Activated T-cell treated with anti-CD3 and anti-CD28 coated beads, Interleukin-2, amount 50 U/mL, for 24 hours (primary cell): ENCODE measurements at regions not wholly inside any gene's neighbourhood (a gene's known extent, or its start where the extent isn't known, plus 50 kb on each side); places are given as distances from the start of the nearest gene placed in this dataset.
A peak's percentile ranks its signal among the peaks of the same experiment; 100 is the strongest.

Source experiments
- DNase-seq: peaks from one replicate; pipeline ENCODE4 v3.0.0-alpha.2; 2020
- H3K27ac Mint-ChIP-seq: 2 replicates; pipeline ENCODE4 v1.8.0; 2020; ENCODE audit warnings: mild to moderate bottlenecking, mixed read lengths
- H3K27me3 Mint-ChIP-seq: 2 replicates; pipeline ENCODE4 v1.8.0; 2020; ENCODE audit warnings: mixed read lengths
- H3K36me3 Mint-ChIP-seq: 2 replicates; pipeline ENCODE4 v1.8.0; 2020; ENCODE audit warnings: low read depth, mixed read lengths
- H3K4me1 Mint-ChIP-seq: 2 replicates; pipeline ENCODE4 v1.8.0; 2020; ENCODE audit warnings: low read depth, mixed read lengths
- H3K4me3 Mint-ChIP-seq: 2 replicates; pipeline ENCODE4 v1.8.0; 2020; ENCODE audit warnings: mild to moderate bottlenecking, moderate library complexity, mixed read lengths
- H3K9me3 Mint-ChIP-seq: 2 replicates; pipeline ENCODE4 v1.8.0; 2020; ENCODE audit warnings: mixed read lengths

DNA sequence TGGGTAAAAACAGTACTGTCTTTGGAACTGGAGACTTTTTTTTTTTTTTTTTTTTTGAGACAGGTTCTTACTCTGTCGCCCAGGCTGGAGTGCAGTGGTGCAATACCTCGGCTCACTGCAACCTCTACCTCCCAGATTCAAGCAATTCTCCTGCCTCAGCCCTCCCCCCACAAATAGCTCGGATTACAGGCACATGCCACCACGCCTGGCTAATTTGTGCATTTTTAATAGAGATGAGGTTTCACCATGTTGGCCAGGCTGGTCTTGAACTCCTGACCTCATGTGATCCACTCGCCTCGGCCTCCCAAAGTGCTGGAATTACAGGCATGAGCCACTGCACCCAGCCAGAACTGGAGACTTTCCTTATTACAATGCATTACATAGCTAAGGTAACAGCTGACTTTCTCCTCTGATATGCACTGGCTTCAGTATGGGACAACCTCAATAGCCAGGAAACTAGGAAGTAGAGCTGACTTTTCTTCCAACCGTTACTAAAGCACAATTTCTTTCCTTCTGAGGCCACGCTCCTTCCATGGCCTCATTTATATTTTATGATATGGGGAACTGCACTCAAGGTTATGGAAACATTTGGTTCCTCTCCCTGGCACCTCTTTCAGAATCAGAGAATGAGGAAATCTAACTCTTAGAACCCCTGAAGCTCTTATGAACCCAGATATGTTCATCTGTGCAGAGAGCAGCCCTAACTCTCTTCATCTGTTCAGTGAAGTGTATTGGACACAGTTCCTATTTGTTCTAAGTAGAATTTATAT lies 53.5 kb upstream of the FAM9B start:
- H3K36me3 Mint-ChIP-seq: no peaks in the 10 kb centered on the region
- peaks cover 11% of the 10 kb centered on the region for H3K4me1 Mint-ChIP-seq
- no peak for DNase-seq
- H3K27me3 Mint-ChIP-seq: peaks cover 23% of the 10 kb centered on the region
- no peak overlapping the region for H3K27ac Mint-ChIP-seq
- no peaks in the 10 kb centered on the region for H3K9me3 Mint-ChIP-seq
- no peak overlapping the region for H3K4me3 Mint-ChIP-seq

- DNase-seq: no peak
- Mint-ChIP-seq H3K27me3 (peaks cover 27% of the 10 kb centered on the region), H3K36me3 (no peaks in the 10 kb centered on the region), H3K4me1 (peaks cover 11% of the 10 kb centered on the region), H3K4me3 (no peak overlapping the region), H3K9me3 (no peaks in the 10 kb centered on the region), H3K27ac (no peak overlapping the region)
Measured at GRCh38 chrX:9088896-9089295, 55.0 kb upstream of the FAM9B start.

GRCh38 chrX:9090766-9091165 lies 56.8 kb upstream of the FAM9B start:
- Mint-ChIP-seq H3K27ac (no peak overlapping the region), H3K36me3 (no peaks in the 10 kb centered on the region), H3K4me3 (no peak overlapping the region), H3K4me1 (peaks cover 11% of the 10 kb centered on the region), H3K9me3 (peaks cover 10% of the 10 kb centered on the region), H3K27me3 (peaks cover 30% of the 10 kb centered on the region)
- no peak for DNase-seq

GRCh38 chrX:9091258-9091657 lies 57.3 kb upstream of the FAM9B start:
- H3K27ac Mint-ChIP-seq: no peak overlapping the region
- H3K36me3 Mint-ChIP-seq: no peaks in the 10 kb centered on the region
- DNase-seq: no peak
- peaks cover 28% of the 10 kb centered on the region for H3K27me3 Mint-ChIP-seq
- H3K9me3 Mint-ChIP-seq: peaks cover 10% of the 10 kb centered on the region
- H3K4me1 Mint-ChIP-seq: peaks cover 12% of the 10 kb centered on the region
- H3K4me3 Mint-ChIP-seq: no peak overlapping the region

DNA sequence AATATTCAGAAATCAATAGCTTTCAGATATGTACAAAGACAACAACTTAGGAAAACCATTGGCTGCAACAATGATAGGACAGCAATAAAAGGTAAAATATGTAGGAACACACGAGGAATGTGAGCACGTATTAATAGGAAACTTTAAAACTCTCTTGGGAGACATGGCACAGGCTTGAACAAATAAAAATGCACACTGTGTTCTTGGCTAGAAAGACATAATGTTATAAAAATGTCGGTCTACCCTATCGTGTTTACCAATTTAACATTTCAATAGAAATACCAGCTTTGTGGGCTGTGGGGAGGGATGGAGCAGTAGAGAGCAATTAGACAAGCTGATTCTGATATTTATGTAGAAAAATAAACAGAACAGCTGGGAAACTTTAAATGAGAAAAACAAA lies 69.0 kb upstream of the FAM9B start:
- peaks cover 3% of the 10 kb centered on the region for H3K27me3 Mint-ChIP-seq
- no peaks in the 10 kb centered on the region for H3K36me3 Mint-ChIP-seq
- no peak for DNase-seq
- no peaks in the 10 kb centered on the region for H3K4me1 Mint-ChIP-seq
- no peak overlapping the region for H3K4me3 Mint-ChIP-seq
- no peak overlapping the region for H3K27ac Mint-ChIP-seq
- H3K9me3 Mint-ChIP-seq: no peaks in the 10 kb centered on the region

DNA sequence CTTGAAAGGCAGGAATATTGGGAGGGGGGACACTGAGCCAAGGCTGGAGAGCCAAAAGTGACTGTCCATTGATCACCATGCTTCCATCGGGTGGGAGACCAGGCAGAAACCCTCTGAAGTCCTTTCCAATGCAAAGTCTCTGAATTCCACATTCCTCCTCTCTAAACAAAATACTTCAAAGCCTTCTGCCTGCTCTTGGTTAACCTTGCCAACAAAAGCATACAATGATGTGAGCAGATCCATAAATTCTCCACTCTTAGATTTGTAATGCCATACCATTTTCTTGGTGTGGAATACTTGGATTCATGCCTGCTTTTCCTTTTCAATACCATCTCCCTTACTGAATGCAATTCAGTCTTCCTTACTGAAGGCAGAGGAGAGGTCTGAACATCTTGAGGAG lies 74.1 kb upstream of the FAM9B start:
- Mint-ChIP-seq H3K36me3 (no peaks in the 10 kb centered on the region), H3K9me3 (no peaks in the 10 kb centered on the region), H3K4me3 (no peak overlapping the region), H3K27ac (no peak overlapping the region), H3K27me3 (no peaks in the 10 kb centered on the region), H3K4me1 (peaks cover 12% of the 10 kb centered on the region)
- DNase-seq: no peak

- H3K27me3 Mint-ChIP-seq: no peaks in the 10 kb centered on the region
- H3K4me1 Mint-ChIP-seq: peaks cover 12% of the 10 kb centered on the region
- no peak overlapping the region for H3K27ac Mint-ChIP-seq
- DNase-seq: no peak
- no peaks in the 10 kb centered on the region for H3K36me3 Mint-ChIP-seq
- H3K9me3 Mint-ChIP-seq: no peaks in the 10 kb centered on the region
- H3K4me3 Mint-ChIP-seq: no peak overlapping the region
Measured at GRCh38 chrX:9110808-9111207, 76.9 kb upstream of the FAM9B start.

GRCh38 chrX:9114245-9114644 lies 80.3 kb upstream of the FAM9B start:
- Mint-ChIP-seq H3K36me3 (no peaks in the 10 kb centered on the region), H3K9me3 (no peaks in the 10 kb centered on the region), H3K4me1 (peaks cover 12% of the 10 kb centered on the region), H3K27me3 (no peaks in the 10 kb centered on the region), H3K4me3 (no peak overlapping the region), H3K27ac (no peak overlapping the region)
- DNase-seq: no peak

GRCh38 chrX:9117851-9118250 lies 83.9 kb upstream of the FAM9B start:
- H3K36me3 Mint-ChIP-seq: no peaks in the 10 kb centered on the region
- H3K4me3 Mint-ChIP-seq: no peak overlapping the region
- no peak for DNase-seq
- H3K4me1 Mint-ChIP-seq: no peaks in the 10 kb centered on the region
- no peaks in the 10 kb centered on the region for H3K9me3 Mint-ChIP-seq
- H3K27me3 Mint-ChIP-seq: peaks cover 3% of the 10 kb centered on the region
- no peak overlapping the region for H3K27ac Mint-ChIP-seq

- no peak overlapping the region for H3K27ac Mint-ChIP-seq
- no peaks in the 10 kb centered on the region for H3K4me1 Mint-ChIP-seq
- H3K27me3 Mint-ChIP-seq: peaks cover 3% of the 10 kb centered on the region
- H3K4me3 Mint-ChIP-seq: no peak overlapping the region
- no peaks in the 10 kb centered on the region for H3K36me3 Mint-ChIP-seq
- no peak for DNase-seq
- no peaks in the 10 kb centered on the region for H3K9me3 Mint-ChIP-seq
Measured at GRCh38 chrX:9122519-9123245, 88.8 kb upstream of the FAM9B start.

DNA sequence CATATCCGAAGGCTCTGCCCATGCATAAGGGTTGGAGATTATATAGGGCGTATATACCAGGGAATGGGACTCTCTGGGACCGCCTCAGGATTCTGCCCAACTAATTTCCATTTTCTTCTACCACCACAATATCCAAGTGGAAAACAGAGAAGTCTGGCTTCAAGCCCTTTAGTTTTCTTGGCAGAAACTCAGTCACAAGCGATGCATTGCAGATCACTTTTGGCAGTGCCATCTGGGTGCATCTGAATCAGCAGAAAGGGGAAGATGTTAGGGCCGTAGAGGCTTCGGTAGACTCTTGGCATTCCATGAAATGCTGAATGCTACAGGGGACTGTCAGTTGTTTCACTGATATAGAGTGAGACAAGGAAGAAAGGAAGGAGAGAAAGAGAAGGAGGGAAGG lies 94.1 kb upstream of the FAM9B start:
- Mint-ChIP-seq H3K4me1 (peaks cover 31% of the 10 kb centered on the region), H3K9me3 (peaks cover 4% of the 10 kb centered on the region), H3K27ac (no peak overlapping the region), H3K36me3 (no peaks in the 10 kb centered on the region), H3K27me3 (no peaks in the 10 kb centered on the region), H3K4me3 (no peak overlapping the region)
- DNase-seq: no peak

DNA sequence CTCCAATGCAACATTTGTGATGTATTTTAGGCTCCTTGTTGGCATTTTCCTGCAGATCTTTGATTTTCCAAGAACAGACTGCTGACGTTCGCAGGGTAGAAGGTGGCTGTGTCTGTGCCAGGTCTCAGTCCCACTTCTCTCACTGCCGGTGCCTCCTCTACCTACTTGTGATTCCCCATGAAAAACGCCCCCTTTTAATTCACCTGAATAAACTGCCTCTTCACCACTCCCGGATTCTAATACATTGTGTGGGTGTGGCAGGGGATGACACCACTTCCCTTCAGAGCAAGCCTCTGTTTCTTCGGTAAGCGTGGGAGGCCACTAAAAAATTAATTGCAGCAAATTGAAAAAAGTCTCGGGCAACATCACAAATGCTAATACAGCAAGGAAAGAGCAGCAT lies 96.1 kb upstream of the FAM9B start:
- Mint-ChIP-seq H3K36me3 (no peaks in the 10 kb centered on the region), H3K4me1 (peaks cover 34% of the 10 kb centered on the region), H3K27ac (no peak overlapping the region), H3K9me3 (peaks cover 4% of the 10 kb centered on the region), H3K4me3 (no peak overlapping the region), H3K27me3 (no peaks in the 10 kb centered on the region)
- no peak for DNase-seq

DNA sequence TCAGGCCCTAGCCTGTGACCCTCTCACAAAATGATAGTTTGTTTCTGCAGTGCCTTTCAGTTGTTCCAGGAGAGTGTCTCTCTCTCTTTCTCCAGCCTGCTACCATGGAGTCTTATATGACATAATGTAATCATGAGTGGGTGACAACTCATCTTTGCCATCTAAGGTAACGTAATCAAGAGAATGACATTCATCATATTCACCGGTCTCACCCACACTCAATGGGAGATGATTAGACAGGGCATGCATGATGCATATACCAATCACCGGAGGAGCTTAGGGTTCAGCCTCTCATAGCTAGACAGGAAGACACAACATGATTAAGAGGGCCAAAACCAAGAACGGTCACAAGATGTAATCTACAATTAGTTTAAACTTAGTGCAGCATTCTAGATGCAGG lies 97.1 kb upstream of the FAM9B start:
- H3K27ac Mint-ChIP-seq: peak overlapping the region; percentile 55
- DNase-seq: no peak
- H3K9me3 Mint-ChIP-seq: peaks cover 4% of the 10 kb centered on the region
- H3K36me3 Mint-ChIP-seq: no peaks in the 10 kb centered on the region
- H3K4me3 Mint-ChIP-seq: no peak overlapping the region
- H3K27me3 Mint-ChIP-seq: no peaks in the 10 kb centered on the region
- peaks cover 34% of the 10 kb centered on the region for H3K4me1 Mint-ChIP-seq

DNA sequence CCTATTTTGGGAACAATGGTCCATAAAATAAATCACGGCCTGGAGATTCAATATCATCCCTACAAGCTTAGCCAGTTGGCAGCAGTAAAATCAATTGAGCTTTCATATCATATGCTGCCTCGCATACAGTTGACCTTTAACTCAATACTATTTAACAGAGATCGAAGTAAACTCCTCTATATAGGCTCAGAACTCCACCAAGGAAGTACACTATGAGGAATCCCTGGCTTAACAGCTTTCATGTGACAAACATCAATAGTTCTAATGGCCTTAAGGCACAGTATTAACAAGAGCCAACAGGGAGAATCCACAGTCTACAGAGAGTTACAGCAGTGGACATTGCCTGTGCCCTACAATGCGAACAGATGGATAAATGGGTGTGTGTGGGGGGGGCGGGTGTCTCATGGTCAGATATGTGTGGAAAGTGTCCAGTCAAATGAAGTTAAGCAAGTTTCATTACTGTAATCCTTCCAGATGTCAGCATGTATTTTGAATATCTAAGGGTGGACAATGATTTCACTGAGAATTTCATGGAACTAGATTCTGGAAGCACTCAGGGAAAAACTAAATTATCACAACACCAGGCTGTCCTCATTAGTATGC lies 98.2 kb upstream of the FAM9B start:
- no peak for DNase-seq
- peaks cover 34% of the 10 kb centered on the region for H3K4me1 Mint-ChIP-seq
- no peak overlapping the region for H3K27ac Mint-ChIP-seq
- H3K27me3 Mint-ChIP-seq: no peaks in the 10 kb centered on the region
- no peaks in the 10 kb centered on the region for H3K36me3 Mint-ChIP-seq
- no peak overlapping the region for H3K4me3 Mint-ChIP-seq
- H3K9me3 Mint-ChIP-seq: peaks cover 4% of the 10 kb centered on the region

DNA sequence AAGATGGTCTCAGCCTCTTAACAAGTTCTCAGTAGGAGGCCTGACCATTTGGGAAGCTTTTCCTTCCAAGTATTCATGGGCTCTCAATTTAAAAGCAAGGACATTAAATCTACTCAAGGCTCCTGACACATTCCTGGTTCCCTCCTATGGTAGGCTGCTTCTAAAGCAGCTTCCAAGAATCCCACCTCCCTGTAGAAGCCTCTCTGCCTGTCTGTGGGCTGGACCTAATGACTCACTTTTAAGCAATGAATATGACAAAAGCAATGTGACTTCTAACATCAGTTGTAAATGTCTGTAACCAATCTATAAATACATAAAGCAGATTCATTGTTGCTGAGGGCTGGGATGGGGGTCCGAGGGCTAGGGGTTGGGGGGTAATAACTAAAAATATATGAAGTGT lies 99.5 kb upstream of the FAM9B start:
- Mint-ChIP-seq H3K4me3 (no peak overlapping the region), H3K4me1 (peaks cover 34% of the 10 kb centered on the region), H3K27me3 (no peaks in the 10 kb centered on the region), H3K36me3 (no peaks in the 10 kb centered on the region), H3K27ac (no peak overlapping the region), H3K9me3 (peaks cover 4% of the 10 kb centered on the region)
- DNase-seq: no peak
